HG03469 (cell line): ENCODE measurements at regions not wholly inside any gene's neighbourhood (a gene's known extent, or its start where the extent isn't known, plus 50 kb on each side); places are given as distances from the start of the nearest gene placed in this dataset.
"Not testable (repeated sequence)": the region's sequence is repeated elsewhere in the genome, so short reads cannot be mapped to it uniquely, and the experiment has no call there.

Experiments used
- ATAC-seq: cut with Tn5 transposase; IDR thresholded peaks from one replicate; pipeline ENCODE4 v1.9.1; 2021; ENCODE audit warnings: mild to moderate bottlenecking, moderate library complexity, moderate number of reproducible peaks; ENCODE audit not compliant: unreplicated experiment

DNA sequence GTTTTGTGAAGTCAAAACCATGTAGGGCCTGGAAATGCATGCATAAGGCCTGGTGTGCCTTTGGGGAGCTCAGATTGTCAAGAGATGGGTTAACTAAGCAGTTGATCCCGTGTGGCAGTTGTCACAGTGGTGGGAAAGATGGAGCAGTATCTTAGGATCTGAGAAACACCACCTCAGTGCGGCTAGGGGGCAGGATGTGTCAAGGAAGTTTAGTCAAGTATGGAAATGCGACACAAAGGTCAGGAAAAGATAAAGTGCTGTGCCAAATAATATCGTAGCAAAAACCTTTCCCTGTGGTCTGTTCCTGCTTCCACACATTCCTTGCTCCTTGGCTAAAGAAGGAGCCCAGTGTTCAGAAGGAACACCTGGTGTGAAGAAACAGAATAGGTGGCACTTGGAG, 396.4 kb downstream of the EDEM1 start:
- no peak for ATAC-seq

DNA sequence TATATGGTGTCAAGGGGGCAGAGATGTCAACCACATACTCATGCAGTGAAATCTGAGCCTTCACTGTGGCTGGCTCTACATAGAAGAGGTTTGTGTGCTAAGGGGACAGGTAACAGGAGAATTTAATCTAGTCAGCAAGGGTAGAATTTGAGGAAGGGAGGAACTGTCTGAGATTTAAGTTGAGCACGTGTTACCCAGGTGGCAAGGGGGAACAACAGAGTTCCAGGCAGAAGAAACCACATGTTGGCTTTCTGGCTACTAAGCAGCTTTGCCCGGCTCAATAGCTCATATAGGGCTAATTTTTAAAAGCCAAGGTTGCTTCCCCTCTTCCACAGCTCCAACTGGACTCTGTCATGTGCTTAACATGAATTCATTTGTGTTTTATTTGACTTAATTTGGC, 397.6 kb downstream of the EDEM1 start:
- no peak for ATAC-seq

DNA sequence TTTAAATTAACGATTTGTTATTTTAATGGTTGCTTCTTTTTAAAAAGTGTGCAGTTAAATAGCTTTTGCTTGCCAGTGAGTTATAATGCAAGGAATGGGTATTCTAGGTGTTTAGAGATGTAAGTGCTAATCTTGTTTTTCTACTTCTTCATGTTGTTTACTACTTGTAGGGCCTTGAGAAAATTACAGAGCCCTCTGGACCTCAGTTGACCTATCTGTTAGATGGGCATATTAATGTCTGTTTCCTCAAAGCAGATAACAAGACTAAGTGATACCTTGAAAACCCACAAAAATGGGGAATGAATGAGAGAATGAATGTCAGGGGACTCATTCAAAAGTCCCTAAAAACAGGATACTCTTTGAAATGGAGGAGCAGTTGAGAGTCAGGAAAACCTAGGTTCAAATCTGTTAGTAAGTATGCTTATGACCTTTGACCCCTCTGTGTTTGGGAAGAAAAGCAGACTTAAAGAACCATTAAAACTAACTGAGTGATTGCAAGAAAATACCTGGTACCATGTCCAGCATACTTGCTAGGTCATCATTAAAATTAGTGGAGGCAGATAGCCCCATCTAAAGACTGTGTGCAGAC, 419.5 kb downstream of the EDEM1 start:
- no peak for ATAC-seq

DNA sequence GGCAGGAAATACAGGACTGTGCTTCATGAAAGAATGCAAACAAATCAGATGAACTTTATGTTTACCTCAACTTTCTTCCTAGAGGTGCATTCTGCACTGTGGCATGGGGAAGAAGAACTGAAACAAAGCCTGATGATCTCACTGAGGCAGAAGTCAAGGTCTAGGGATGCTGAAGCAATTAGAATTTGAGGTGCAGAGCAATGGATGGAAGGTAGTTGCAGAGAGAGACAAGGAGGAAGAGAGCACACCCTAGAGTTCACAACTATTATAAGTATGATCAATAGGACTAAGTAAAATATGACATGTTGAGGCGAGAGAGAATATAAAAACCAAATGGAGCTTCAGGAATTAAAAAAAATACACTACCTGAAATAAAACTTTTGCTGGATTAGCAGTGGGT, 420.1 kb downstream of the EDEM1 start:
- ATAC-seq: peak; percentile 57

DNA sequence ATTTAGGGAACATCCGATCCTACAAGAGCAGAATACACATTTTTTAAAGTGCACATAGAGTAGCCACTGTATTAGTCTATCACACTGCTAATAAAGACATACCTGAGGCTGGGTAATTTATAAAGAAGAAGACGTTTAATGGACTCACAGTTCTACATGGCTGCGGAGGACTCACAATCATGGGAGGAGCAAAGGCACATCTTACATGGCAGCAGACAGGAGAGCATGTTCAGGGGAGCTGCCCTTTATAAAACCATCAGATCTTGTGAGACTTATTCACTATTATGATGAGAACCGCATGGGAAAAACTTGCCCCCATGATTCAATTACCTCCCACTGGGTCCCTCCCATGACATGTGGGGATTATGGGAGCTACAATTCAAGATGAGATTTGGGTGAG, 421.5 kb downstream of the EDEM1 start:
- not testable (repeated sequence) for ATAC-seq

DNA sequence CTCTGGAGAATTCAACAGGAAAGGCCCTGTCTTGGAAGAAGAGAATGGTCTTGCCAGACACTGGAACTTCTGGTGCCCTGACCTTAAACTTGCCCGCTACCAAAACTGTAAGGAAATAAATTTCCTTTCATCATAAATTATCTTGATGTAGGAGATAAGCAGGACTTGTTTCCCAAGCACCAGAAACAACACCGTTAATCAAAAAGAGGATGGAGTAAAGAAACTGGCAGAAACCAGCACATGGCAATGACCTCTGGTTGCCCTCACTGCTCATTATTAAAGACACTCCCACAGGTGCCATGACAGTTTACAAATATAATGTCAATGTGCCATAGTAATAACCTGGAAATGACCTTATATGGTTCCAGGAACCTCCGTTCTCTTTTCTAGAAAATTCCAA, 426.1 kb downstream of the EDEM1 start:
- no peak for ATAC-seq

DNA sequence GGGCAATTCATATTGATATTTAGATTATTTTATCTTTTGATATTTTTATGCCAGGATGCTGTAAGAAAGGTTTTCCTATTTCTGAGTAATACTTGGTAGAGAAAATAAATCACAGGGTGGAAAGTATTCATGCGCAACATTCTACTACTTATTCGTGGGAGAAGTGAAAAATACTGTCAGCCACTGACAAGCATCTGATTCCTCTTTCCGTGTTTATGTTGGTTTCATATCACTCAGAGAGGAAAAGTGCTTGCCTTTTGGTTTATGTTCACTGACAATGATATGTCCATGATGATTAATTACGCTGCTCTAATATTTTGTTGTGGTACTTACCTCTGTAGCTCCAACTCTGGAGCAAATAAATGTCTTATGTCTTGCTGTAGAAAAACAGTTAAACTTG, 429.4 kb downstream of the EDEM1 start:
- no peak for ATAC-seq

DNA sequence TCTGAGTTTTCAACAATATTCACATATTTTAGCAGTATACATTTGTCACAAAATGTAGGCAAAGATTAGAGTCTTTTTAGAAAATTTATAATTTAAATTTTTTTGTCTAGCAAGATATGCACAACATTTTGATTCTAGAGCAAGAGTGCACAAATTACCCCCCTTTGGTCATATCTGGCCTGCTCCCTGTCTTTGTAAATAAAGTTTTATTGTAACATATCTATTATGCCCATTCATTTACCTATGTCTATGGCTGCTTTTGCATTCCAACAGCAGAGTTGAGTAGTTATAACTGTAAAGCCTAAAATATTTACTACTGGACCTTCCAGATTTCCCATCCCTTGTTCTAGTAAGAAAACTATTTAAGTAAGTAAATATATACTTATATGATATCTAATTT, 430.7 kb downstream of the EDEM1 start:
- no peak for ATAC-seq

DNA sequence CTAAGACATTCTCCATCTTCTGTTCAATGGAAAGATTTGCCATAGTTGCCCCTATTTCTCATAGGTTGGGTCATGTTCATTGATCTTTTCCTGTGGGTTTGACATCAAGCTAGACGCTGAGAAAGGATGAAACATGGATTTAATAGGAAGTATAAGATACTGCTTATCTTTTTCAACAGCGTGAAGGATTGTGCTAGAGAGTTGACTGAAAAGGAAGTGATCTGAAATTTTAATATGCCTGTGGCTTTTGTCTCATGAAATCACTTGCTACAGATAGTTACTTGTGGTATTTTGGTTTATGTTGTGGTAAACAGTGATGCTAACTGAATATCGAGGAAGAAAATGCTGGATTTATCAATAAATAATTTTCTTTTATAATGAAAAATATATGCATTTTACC, 442.9 kb downstream of the EDEM1 start:
- no peak for ATAC-seq

DNA sequence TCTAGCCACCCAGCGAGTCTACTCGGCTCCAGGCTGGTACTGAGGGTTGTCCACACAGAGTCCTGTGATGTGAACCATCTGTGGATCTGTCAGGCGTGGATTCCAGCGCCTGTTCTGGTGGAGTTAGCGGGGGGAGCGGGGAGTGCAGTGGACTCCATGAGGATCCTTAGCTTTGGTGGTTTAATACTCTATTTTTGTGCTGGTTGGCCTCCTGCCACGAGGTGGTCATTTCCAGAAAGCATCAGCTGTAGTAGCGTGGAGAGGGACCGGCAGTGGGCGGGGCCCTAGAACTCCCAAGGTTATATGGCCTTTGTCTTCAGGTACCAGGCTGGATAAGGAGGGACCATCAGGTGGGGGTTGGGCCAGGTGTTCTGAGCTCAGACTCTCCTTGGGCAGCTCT, 446.5 kb downstream of the EDEM1 start:
- no peak for ATAC-seq

DNA sequence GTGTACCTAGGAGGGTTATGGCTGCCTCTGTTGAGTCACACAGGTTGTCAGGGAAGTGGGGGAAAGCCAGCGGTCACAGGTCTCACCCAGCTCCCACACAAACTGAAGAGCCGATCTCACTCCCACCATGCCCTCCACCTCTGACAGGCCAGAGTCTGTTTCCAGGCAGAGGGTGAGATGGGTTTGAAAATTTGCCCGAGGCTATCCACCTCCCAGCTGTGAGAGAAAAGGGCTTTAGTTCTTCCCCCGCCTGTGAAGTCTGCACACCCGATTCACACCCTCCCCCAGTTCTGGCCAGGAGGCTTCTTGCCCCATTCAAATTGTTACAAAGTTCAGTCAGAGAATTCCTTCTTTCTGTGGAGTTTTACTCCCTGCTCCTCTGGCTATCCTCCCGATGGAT, 446.9 kb downstream of the EDEM1 start:
- ATAC-seq: no peak

DNA sequence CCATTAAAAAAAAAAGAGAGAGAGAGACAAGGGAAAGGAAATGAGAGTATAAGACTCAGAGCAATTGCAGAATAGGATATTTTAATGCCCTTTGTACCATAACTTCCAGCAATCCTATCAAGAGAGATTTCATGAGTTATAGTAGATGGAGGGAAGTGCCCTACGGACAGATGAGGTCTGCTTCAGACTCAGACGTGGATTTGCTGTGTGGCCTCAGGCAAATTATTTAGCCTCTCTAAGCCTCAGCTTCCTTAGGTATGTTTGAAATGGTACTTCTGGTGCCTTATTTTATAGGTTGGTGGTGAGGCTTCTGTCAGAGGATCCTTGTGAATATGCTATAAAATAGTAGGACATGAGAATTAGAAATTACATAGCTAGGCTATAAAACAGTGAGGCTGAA, 448.2 kb downstream of the EDEM1 start:
- ATAC-seq: no peak

DNA sequence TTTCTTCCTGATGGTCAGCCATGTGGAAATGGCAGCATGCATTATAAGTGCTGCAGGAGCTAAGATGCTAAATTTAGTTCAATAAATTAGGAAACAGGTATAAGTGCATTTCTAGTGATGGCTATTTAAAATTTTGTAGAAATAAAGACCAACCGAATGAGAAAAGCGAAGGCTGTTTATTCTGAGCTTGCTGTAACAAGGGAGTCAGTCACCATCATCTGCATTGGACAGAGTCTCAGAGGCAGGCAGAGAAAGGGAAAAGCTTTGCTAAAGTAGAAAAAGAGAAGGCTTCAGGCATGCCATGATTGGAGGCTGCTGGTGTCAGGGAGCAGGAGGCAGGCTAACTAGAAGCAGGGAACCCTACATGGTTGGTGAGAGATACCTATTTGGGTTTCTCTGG, 451.0 kb downstream of the EDEM1 start:
- no peak for ATAC-seq

DNA sequence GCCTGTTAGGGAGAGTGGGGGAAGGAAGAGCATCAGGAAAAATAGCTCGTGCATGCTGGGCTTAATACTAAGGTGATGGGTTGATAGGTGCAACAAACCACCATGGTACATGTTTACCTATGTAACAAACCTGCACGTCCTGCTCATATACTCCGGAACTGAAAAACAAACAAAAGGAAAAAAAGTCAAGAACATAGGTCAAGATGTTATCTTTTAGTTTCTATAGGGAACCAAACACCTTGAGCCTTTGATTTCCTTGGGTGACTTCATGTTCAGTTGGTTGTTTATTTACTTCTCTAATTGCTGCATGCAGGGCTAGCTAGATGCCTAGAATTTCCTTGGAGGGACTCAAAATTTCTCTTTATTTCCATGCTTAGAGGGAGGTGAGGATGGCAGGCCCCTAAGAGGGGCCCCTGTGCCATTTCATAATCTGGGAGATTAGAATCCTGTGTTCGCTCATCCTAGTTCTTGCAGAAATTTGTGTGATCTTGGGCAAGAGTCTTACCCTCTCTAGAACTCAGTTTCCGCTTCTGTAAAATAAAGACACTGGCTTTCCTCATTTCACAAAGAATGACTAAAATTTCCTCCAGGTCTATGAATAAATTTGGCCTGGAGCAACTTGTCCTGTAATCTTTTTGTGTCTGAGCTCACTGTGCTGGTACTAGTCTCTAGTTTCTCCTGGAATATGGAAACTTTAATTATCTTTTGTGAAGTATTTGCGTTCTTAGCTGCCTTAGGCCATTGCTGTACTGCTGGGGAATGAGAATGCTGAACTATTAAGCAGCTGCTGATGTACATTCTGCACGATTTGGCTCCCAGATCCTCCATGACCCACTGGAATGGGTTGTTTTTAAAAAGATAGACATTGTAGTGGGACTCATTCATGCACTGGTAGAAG, 457.5 kb downstream of the EDEM1 start:
- ATAC-seq: no peak

DNA sequence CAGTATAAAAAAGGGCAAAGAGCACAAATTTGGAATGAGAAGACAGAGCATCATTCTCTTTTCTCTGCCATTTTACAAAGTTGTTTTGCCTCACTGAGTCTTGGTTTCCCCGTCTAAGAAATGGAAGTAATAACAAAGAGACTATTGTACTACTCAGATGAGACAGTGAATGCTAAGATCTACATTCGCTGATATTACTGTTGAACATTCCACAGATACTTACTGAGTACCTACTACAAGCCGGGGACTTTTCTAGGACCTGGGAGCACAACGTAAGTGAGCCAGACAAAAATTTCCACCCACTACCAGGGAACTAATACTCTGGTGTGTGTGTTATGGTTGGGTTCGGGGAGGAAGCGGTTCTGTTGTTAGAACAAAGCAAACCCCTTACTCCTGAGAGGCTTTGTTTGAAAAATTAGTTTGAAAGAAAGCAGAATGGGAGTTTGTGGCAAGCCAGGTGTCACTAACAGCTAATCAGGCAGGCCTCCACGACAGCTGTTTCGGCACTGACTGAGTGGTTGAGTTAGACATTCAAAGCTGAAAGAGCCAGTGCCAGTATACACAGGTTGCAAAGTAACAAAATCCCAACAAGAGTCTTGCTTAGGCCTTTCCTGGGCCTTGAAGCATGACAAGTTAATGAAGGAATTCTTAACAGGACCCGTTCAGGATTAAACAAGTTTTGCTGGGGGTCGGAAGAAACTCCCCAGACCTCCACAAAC, 458.3 kb downstream of the EDEM1 start:
- no peak for ATAC-seq

DNA sequence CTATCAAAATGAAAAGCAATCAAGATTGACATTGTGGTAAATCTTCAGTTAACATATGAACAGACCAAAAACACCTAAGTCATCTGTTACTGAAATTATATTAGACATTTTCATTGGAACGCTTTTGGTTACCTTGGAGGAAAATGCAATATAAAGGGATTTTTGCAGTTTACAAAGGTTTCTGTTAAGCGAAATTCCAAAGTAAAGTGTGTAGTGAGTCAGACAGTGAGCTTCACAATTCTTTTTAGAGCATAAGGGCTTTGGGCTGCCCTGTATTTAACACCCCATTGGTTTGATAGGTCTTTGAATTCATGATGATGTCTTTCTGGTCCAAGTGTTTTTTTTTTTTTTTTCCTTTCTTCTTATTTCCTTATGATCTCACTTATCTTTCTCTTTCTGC, 462.8 kb downstream of the EDEM1 start:
- no peak for ATAC-seq

DNA sequence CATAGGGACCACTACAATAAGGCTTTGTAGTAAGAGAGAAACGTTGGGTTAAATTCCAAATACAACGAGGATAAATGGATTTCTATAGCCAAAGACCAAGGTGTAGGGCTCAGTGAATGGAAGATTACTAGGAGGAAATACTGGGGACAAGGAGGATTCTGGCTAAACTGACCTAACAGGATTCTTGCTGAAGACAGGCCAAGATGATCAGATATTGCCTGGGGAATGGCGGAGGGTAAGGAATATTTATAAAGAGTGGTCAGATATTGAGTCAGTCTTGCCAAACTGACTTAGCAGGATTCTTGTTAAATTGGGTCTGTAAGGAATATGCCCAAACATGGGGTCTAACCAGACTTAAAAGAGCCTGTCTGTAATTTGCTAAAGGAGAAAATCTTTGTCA, 463.8 kb downstream of the EDEM1 start:
- no peak for ATAC-seq

DNA sequence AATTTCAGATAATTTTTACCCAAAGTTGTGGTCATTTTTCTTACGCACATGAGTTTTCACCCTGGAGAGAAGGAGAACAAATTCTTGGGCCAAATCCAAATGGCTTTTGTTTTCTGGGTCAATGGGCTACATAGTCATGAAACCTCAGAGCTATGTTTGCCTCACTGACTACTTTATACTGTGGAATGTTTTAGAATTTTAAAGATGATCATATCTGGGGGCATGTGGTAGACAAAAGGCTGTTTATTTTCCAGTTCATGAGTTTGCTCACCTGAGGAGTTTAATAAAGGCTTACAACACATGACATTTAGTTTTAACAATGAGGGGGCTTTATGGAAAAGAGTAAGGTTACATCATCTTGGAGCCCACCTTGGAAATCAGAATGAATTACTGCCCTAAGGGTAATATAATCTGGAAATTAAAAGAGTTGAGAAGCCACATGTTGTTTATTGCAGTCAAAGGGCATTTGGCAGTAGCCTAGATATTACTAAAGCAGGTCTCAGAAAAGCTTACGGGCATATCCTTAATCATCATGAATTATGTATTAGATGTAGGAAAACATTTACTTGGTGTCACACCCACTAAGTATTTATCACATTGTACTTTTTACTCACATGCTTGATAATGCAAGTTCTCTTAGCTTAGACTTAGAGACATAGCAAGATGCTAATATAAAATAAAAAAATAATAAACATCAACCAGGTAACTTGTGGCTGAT, 466.1 kb downstream of the EDEM1 start:
- ATAC-seq: no peak

DNA sequence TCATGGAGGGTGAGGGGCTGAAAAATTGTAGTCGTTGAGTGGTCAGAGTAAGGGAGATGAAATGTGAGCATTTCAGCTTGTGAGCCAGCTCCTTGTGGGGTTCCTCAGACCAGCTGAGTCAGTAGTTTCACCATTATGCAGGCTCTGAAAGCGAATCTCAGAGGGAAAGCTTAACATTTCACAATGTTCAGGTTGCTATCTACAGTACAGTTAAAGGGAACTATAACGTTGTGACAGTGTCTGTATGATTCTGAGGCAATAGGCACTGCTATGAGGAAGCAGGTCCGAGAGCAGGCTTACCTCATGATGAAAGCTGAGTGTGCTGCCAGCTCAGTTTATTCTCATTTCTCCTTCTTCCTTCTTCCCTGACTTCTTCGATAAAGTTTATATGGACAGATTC, 469.6 kb downstream of the EDEM1 start:
- ATAC-seq: no peak

DNA sequence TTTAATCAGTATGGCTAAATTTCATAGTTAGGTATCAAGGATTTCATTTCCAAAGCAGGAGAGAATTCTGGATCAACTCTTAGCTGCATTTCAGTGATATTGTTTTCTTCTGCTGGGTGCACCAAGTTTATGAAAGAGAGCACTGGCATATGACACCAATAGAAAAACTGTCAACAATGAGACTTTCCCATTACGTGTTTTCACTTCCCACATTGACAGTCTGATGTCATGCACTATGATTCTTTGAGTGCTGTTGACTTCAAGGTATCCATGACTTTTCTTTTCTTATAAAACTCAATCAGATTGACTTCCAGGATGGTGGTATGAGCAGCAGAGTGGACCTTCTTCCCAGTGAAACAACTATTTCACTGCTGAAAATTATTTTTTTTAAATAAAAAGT, 476.1 kb downstream of the EDEM1 start:
- ATAC-seq: no peak

DNA sequence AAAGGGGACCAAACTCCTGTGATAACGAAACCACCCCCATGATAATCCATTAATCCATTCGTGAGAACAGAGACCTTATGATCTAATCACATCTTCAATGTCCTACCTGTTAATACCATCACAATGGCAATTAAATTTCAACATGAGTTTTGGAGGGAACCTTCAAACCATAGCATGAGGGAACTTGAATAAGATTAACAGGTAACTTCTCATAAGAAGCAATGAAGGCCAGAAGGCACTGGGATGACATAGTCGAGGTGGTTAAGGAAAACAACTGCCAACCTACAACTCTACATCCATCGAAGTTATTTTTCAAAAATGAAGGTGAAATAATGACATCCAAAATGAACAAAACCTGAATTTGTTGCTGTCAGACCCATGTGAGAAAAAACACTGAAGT, 478.9 kb downstream of the EDEM1 start:
- no peak for ATAC-seq
